ENCODE measurements at regions not wholly inside any gene's neighbourhood (a gene's known extent, or its start where the extent isn't known, plus 50 kb on each side); places are given as distances from the start of the nearest gene placed in this dataset.

- Histone ChIP-seq H4K20me1 (ENCODE audit: low read depth) (no peaks in the 10 kb centered on the region), H3K79me2 (ENCODE audit: low read depth) (no peaks in the 10 kb centered on the region), H3K27me3 (no peaks in the 10 kb centered on the region), H2AFZ (replicated peaks) (no peak overlapping the region), H3K9me3 (ENCODE audit: low read depth) (no peaks in the 10 kb centered on the region), H3K4me3 (no peak overlapping the region), H3K27ac (no peak overlapping the region), H3K4me1 (no peaks in the 10 kb centered on the region), H3K9ac (no peak overlapping the region), H3K36me3 (no peaks in the 10 kb centered on the region), H3K4me2 (no peak overlapping the region), H3F3A (ENCODE audit: low read depth) (no peaks in the 10 kb centered on the region)
- Mint-ChIP-seq H3K36me3 (no peaks in the 10 kb centered on the region), H3K4me1 (peaks cover 3% of the 10 kb centered on the region), H3K27ac (no peak overlapping the region), H3K27me3 (ENCODE audit: insufficient read depth, low read depth) (no peaks in the 10 kb centered on the region), H3K9me3 (no peaks in the 10 kb centered on the region), H3K4me3 (no peak overlapping the region)
- no peak for DNase-seq (ENCODE audit: low spot score)
- no peak for TF ChIP-seq CTCF (IDR thresholded peaks at IDR 0.05)
- no peak for TF ChIP-seq EZH2phosphoT487 (IDR thresholded peaks at IDR 0.05)
- no peak for TF ChIP-seq EZH2 (IDR thresholded peaks at IDR 0.05)
These were observed 549.5 kb downstream of the NTRK3 start for GRCh38 chr15:87707071-87707470.

GRCh38 chr15:87706001-87706400 lies 550.5 kb downstream of the NTRK3 start:
- no peak overlapping the region for H3K9ac ChIP-seq
- H3K4me2 ChIP-seq: no peak overlapping the region
- H3F3A ChIP-seq (ENCODE audit: low read depth): no peaks in the 10 kb centered on the region
- H3K4me1 ChIP-seq: no peaks in the 10 kb centered on the region
- no peaks in the 10 kb centered on the region for H3K27me3 ChIP-seq
- DNase-seq (ENCODE audit: low spot score): no peak
- H2AFZ ChIP-seq (replicated peaks): no peak overlapping the region
- H3K79me2 ChIP-seq (ENCODE audit: low read depth): no peaks in the 10 kb centered on the region
- H3K4me3 ChIP-seq: no peak overlapping the region
- H3K9me3 ChIP-seq (ENCODE audit: low read depth): no peaks in the 10 kb centered on the region
- H3K4me3 Mint-ChIP-seq: no peak overlapping the region
- no peak overlapping the region for H3K27ac Mint-ChIP-seq
- no peaks in the 10 kb centered on the region for H3K27me3 Mint-ChIP-seq (ENCODE audit: insufficient read depth, low read depth)
- no peak overlapping the region for H3K27ac ChIP-seq
- peaks cover 3% of the 10 kb centered on the region for H3K4me1 Mint-ChIP-seq
- H3K36me3 Mint-ChIP-seq: no peaks in the 10 kb centered on the region
- H3K36me3 ChIP-seq: no peaks in the 10 kb centered on the region
- no peak for TF ChIP-seq EZH2 (IDR thresholded peaks at IDR 0.05)
- no peak for TF ChIP-seq CTCF (IDR thresholded peaks at IDR 0.05)
- no peak for TF ChIP-seq EZH2phosphoT487 (IDR thresholded peaks at IDR 0.05)
- H4K20me1 ChIP-seq (ENCODE audit: low read depth): no peaks in the 10 kb centered on the region
- no peaks in the 10 kb centered on the region for H3K9me3 Mint-ChIP-seq

- H3K36me3 Mint-ChIP-seq: no peaks in the 10 kb centered on the region
- no peak overlapping the region for H2AFZ ChIP-seq (replicated peaks)
- no peak overlapping the region for H3K9ac ChIP-seq
- H3K4me3 ChIP-seq: no peak overlapping the region
- no peaks in the 10 kb centered on the region for H3K79me2 ChIP-seq (ENCODE audit: low read depth)
- no peak overlapping the region for H3K4me3 Mint-ChIP-seq
- H3K36me3 ChIP-seq: no peaks in the 10 kb centered on the region
- TF ChIP-seq EZH2phosphoT487 (IDR thresholded peaks at IDR 0.05): no peak
- TF ChIP-seq CTCF (IDR thresholded peaks at IDR 0.05): no peak
- TF ChIP-seq EZH2 (IDR thresholded peaks at IDR 0.05): no peak
- no peaks in the 10 kb centered on the region for H3K9me3 ChIP-seq (ENCODE audit: low read depth)
- no peak overlapping the region for H3K27ac ChIP-seq
- no peaks in the 10 kb centered on the region for H3K9me3 Mint-ChIP-seq
- peaks cover 3% of the 10 kb centered on the region for H3K4me1 Mint-ChIP-seq
- no peaks in the 10 kb centered on the region for H3K27me3 Mint-ChIP-seq (ENCODE audit: insufficient read depth, low read depth)
- no peak for DNase-seq (ENCODE audit: low spot score)
- no peaks in the 10 kb centered on the region for H3F3A ChIP-seq (ENCODE audit: low read depth)
- no peak overlapping the region for H3K4me2 ChIP-seq
- H3K27me3 ChIP-seq: no peaks in the 10 kb centered on the region
- no peaks in the 10 kb centered on the region for H4K20me1 ChIP-seq (ENCODE audit: low read depth)
- H3K27ac Mint-ChIP-seq: no peak overlapping the region
- H3K4me1 ChIP-seq: no peaks in the 10 kb centered on the region
These were observed 552.3 kb downstream of the NTRK3 start for GRCh38 chr15:87704276-87704675.

Data from neural progenitor cell (in vitro differentiated cells).